ENCODE measurements at regions not wholly inside any gene's neighbourhood (a gene's known extent, or its start where the extent isn't known, plus 50 kb on each side); places are given as distances from the start of the nearest gene placed in this dataset.

DNA sequence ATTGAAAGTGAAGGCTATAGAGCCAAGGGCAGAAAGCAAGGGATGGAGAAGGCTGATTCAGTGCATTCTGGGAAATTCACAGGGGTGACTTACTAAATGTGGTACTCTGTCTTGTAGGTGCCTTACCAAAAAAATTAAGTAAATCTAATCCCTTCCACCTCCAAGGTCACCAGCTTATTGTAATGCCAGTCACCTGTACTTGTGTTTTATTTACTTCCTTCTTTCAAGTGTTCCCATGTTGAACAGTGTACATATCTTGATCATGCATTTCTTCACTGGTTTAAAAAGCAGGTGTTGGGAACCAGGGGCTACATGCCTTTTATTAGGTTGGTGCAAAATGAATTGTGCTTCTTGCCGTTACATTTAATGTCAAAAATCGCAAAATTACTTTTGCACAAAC is 137.0 kb upstream of the ARHGAP28 start:
- FAIRE-seq (no peak), DNase-seq (ENCODE audit: low read depth) (no peak)
- H3K36me3 Mint-ChIP-seq (ENCODE audit: low read depth, unreplicated experiment): no peaks in the 10 kb centered on the region
- Histone ChIP-seq H2AFZ (ENCODE audit: low read depth, low read length) (no peak overlapping the region), H4K20me1 (ENCODE audit: insufficient read depth, low read length) (no peaks in the 10 kb centered on the region), H3K27me3 (ENCODE audit: insufficient read depth, low read length) (no peaks in the 10 kb centered on the region), H3K4me1 (ENCODE audit: insufficient read depth, low read length) (no peaks in the 10 kb centered on the region), H3K4me3 (ENCODE audit: insufficient read depth, low read depth, low read length) (no peak overlapping the region), H3K9ac (ENCODE audit: low read length) (no peak overlapping the region), H3K79me2 (ENCODE audit: insufficient read depth, low read length) (no peaks in the 10 kb centered on the region), H3K36me3 (ENCODE audit: insufficient read depth, low read length) (no peaks in the 10 kb centered on the region), H3K4me2 (ENCODE audit: low read length) (no peak overlapping the region), H3K9me3 (ENCODE audit: insufficient read depth, low read depth, low read length) (no peaks in the 10 kb centered on the region), H3K27ac (ENCODE audit: low read depth, low read length) (no peak overlapping the region)
- peaks cover 9% of the 10 kb centered on the region for H3K4me1 Mint-ChIP-seq (ENCODE audit: low read depth, unreplicated experiment)
- peaks cover 2% of the 10 kb centered on the region for H3K9me3 Mint-ChIP-seq (ENCODE audit: unreplicated experiment)
- no peaks in the 10 kb centered on the region for H3K27me3 Mint-ChIP-seq (ENCODE audit: low read depth, unreplicated experiment)
- no peak overlapping the region for H3K27ac Mint-ChIP-seq (ENCODE audit: unreplicated experiment)
- TF ChIP-seq CTCF (IDR thresholded peaks at IDR 0.05; ENCODE audit: insufficient read depth, low read depth, low read length) (no peak), EZH2 (IDR thresholded peaks at IDR 0.05; ENCODE audit: insufficient read depth, low read length) (no peak)
- no peak overlapping the region for H3K4me3 Mint-ChIP-seq (ENCODE audit: unreplicated experiment)

DNA sequence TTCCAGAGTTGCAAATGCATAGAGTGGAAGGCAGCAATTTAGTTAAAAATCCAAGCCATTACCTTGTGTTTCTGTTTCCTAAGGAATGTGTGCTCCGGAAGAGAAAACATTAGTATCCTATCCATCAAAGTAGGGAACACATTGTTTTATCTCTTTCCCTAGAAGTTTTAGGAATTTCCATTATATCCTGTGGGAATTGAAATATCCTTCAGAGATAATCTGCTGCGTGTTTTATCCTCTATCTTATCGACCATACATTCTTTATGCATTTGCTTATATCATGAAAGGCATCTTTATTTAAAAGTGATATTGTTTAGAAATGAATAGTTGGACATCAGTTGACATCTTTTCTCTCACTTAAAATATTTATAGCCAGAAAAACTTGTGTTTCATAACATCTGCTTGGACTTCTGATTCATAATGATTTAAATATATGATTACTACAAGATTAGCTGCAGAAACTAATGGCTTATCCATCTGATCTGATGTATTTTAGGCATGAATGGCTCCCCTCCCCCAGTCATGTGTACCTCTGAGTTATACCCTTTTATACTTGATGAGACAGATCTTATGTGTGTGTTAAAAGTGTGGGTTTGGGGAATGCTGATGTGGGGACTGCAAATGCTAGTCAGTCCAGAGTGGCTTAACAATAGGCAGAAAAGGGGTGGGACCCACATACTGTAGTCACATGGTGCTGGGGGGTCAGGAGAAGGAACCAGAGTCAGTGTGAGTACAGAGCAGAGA is 136.2 kb upstream of the ARHGAP28 start:
- no peak overlapping the region for H3K27ac Mint-ChIP-seq (ENCODE audit: unreplicated experiment)
- TF ChIP-seq CTCF (IDR thresholded peaks at IDR 0.05; ENCODE audit: insufficient read depth, low read depth, low read length): no peak
- no peak for TF ChIP-seq EZH2 (IDR thresholded peaks at IDR 0.05; ENCODE audit: insufficient read depth, low read length)
- Histone ChIP-seq H3K36me3 (ENCODE audit: insufficient read depth, low read length) (no peaks in the 10 kb centered on the region), H3K4me3 (ENCODE audit: insufficient read depth, low read depth, low read length) (no peak overlapping the region), H2AFZ (ENCODE audit: low read depth, low read length) (no peak overlapping the region), H3K27ac (ENCODE audit: low read depth, low read length) (no peak overlapping the region), H3K27me3 (ENCODE audit: insufficient read depth, low read length) (no peaks in the 10 kb centered on the region), H4K20me1 (ENCODE audit: insufficient read depth, low read length) (no peaks in the 10 kb centered on the region), H3K4me2 (ENCODE audit: low read length) (no peak overlapping the region), H3K9me3 (ENCODE audit: insufficient read depth, low read depth, low read length) (no peaks in the 10 kb centered on the region), H3K79me2 (ENCODE audit: insufficient read depth, low read length) (no peaks in the 10 kb centered on the region), H3K9ac (ENCODE audit: low read length) (no peak overlapping the region), H3K4me1 (ENCODE audit: insufficient read depth, low read length) (no peaks in the 10 kb centered on the region)
- DNase-seq (ENCODE audit: low read depth) (peak; percentile 8), FAIRE-seq (no peak)
- H3K4me3 Mint-ChIP-seq (ENCODE audit: unreplicated experiment): no peak overlapping the region
- peaks cover 2% of the 10 kb centered on the region for H3K9me3 Mint-ChIP-seq (ENCODE audit: unreplicated experiment)
- H3K27me3 Mint-ChIP-seq (ENCODE audit: low read depth, unreplicated experiment): no peaks in the 10 kb centered on the region
- H3K36me3 Mint-ChIP-seq (ENCODE audit: low read depth, unreplicated experiment): no peaks in the 10 kb centered on the region
- peaks cover 9% of the 10 kb centered on the region for H3K4me1 Mint-ChIP-seq (ENCODE audit: low read depth, unreplicated experiment)

- no peak for TF ChIP-seq CTCF (IDR thresholded peaks at IDR 0.05; ENCODE audit: insufficient read depth, low read depth, low read length)
- no peak for TF ChIP-seq EZH2 (IDR thresholded peaks at IDR 0.05; ENCODE audit: insufficient read depth, low read length)
- no peak for FAIRE-seq
- H3K4me2 ChIP-seq (ENCODE audit: low read length): no peak overlapping the region
- Mint-ChIP-seq H3K4me3 (ENCODE audit: unreplicated experiment) (no peak overlapping the region), H3K4me1 (ENCODE audit: low read depth, unreplicated experiment) (peaks cover 9% of the 10 kb centered on the region), H3K36me3 (ENCODE audit: low read depth, unreplicated experiment) (no peaks in the 10 kb centered on the region), H3K9me3 (ENCODE audit: unreplicated experiment) (peaks cover 2% of the 10 kb centered on the region), H3K27me3 (ENCODE audit: low read depth, unreplicated experiment) (no peaks in the 10 kb centered on the region), H3K27ac (ENCODE audit: unreplicated experiment) (no peak overlapping the region)
- H3K4me3 ChIP-seq (ENCODE audit: insufficient read depth, low read depth, low read length): no peak overlapping the region
- no peaks in the 10 kb centered on the region for H3K4me1 ChIP-seq (ENCODE audit: insufficient read depth, low read length)
- no peaks in the 10 kb centered on the region for H3K9me3 ChIP-seq (ENCODE audit: insufficient read depth, low read depth, low read length)
- no peak for DNase-seq (ENCODE audit: low read depth)
- H4K20me1 ChIP-seq (ENCODE audit: insufficient read depth, low read length): no peaks in the 10 kb centered on the region
- H2AFZ ChIP-seq (ENCODE audit: low read depth, low read length): no peak overlapping the region
- no peak overlapping the region for H3K9ac ChIP-seq (ENCODE audit: low read length)
- no peak overlapping the region for H3K27ac ChIP-seq (ENCODE audit: low read depth, low read length)
- H3K27me3 ChIP-seq (ENCODE audit: insufficient read depth, low read length): no peaks in the 10 kb centered on the region
- H3K36me3 ChIP-seq (ENCODE audit: insufficient read depth, low read length): no peaks in the 10 kb centered on the region
- no peaks in the 10 kb centered on the region for H3K79me2 ChIP-seq (ENCODE audit: insufficient read depth, low read length)
Measured at GRCh38 chr18:6595666-6596065, 133.8 kb upstream of the ARHGAP28 start.
